Transverse colon (tissue), 4 donors: ENCODE measurements at regions not wholly inside any gene's neighbourhood (a gene's known extent, or its start where the extent isn't known, plus 50 kb on each side); places are given as distances from the start of the nearest gene placed in this dataset.

Source experiments
- DNase-seq: peaks from one replicate; pipeline ENCODE4 v3.0.0-alpha.2; 2019
- H3K27ac ChIP-seq, 4 donors: fragments of 200-600 bp; sonication (generic); 2 replicates each; pipeline ENCODE4 v1.5.1; 2016 to 2018; ENCODE audit warnings: inconsistent platforms in 4 of 4
- H3K27me3 ChIP-seq: fragments of 200-600 bp; sonication (generic); 2 replicates; pipeline ENCODE4 v1.5.1; 2017; ENCODE audit warnings: inconsistent platforms
- H3K36me3 ChIP-seq, 4 donors: fragments of 200-600 bp; sonication (generic); 2 replicates each; pipeline ENCODE4 v1.5.1; 2017 to 2019; ENCODE audit warnings: inconsistent platforms in 4 of 4
- H3K4me1 ChIP-seq, 4 donors: fragments of 200-600 bp; sonication (generic); 2 replicates each; pipeline ENCODE4 v1.5.1; 2017 to 2020; ENCODE audit warnings: inconsistent platforms in 4 of 4
- H3K4me3 ChIP-seq, 4 donors: fragments of 200-600 bp; sonication (generic); 1 replicate in 1 of 4; 2 replicates in 3 of 4; pipeline versions ENCODE4 v1.5.1 to v1.6.1; 2017 to 2019; ENCODE audit warnings: inconsistent platforms in 4 of 4
- H3K9me3 ChIP-seq, 2 donors: fragments of 200-600 bp; sonication (generic); 2 replicates each; pipeline ENCODE4 v1.5.1; 2017 to 2019; ENCODE audit warnings: inconsistent platforms in 2 of 2
- EP300 ChIP-seq: sonication (generic); formaldehyde crosslinking; IDR thresholded peaks from one replicate; pipeline ENCODE4 v1.6.1; 2017; ENCODE audit warnings: antibody characterized with exemption, low read depth
- POLR2A ChIP-seq: fragments of 450-650 bp; IDR thresholded peaks from one replicate; pipeline ENCODE4 v1.6.1; 2016; ENCODE audit warnings: antibody characterized with exemption, mild to moderate bottlenecking, moderate library complexity
- POLR2AphosphoS5 ChIP-seq, 3 donors: sonication (generic); formaldehyde crosslinking; IDR thresholded peaks; one replicate each; pipeline ENCODE4 v1.6.1; 2016; ENCODE audit warnings: antibody characterized with exemption in 3 of 3
- WGBS, 2 donors: methylation state at CpG; one replicate each; pipeline ENCODE4 v1.1.5; 2018; ENCODE audit warnings: low coverage in 1 of 2; 5-methylcytosine and 5-hydroxymethylcytosine counted together
- in situ Hi-C, 4 donors: fragments of 200-750 bp; cut with MboI; loops; one replicate each; pipeline versions ENCODE4 v1.15.0 to v1.15.1; 2017; ENCODE audit warnings: low sequenced_read_pairs in 3 of 4, low pct_ligation_motif_present in 1 of 4, low pct_unique_long_range_greater_than_20kb in 1 of 4
- intact Hi-C: fragments of 100-400 bp; cut with DNase I; formaldehyde crosslinking; loops from one replicate; pipeline ENCODE4 v1.15.1; 2023; ENCODE audit warnings: low total_unique reads
- TF ChIP-seq, protein P1 (sequence below), 5 experiments: fragments of 200-600 bp in 3 of 5; fragments of 450-650 bp in 2 of 5; sonication (generic) in 3 of 5; IDR thresholded peaks; 1 replicate in 2 of 5; 2 replicates in 3 of 5; pipeline ENCODE4 v1.5.1; 2016 to 2017; ENCODE audit warnings: antibody characterized with exemption in 5 of 5, inconsistent platforms in 3 of 5, mild to moderate bottlenecking in 2 of 5, moderate library complexity in 1 of 5

DNA sequence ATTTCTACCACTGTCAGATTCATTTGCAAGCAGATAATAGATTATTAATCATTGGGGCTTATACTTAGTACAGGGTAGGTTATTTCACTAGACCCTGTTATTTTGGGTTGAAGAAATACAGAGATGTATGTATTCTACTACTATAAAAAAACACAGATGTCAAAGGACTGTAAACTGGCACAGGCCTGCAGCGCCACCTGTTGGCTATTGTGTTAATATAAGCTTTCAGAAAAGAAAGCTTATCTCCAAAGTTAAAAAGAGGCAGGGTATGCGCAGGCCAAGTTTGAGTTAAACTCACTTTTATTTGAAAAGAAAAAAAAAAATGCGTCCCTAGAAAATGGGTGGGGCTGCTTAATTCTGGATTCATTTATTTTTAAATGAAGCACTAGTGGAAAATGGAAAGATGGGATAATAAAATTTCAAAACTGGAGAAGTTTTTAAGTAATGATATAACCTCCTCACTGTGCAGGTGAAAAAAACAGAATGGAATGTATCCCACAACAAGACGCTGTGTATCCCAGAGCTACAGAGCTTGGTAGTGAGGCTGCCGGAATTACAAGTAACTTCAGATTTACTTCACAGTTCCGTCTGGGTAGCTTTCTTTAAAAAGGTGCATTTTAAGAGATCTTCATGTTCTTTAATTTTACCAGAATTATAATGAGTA is 407.2 kb upstream of the TGFBR2 start:
- Histone ChIP-seq H3K4me1 (peaks cover 0 to 8% (median 0%) of the 10 kb centered on the region in 4 donors), H3K4me3 (no peak overlapping the region), H3K27ac (no peak overlapping the region), H3K9me3 (no peaks in the 10 kb centered on the region), H3K36me3 (no peaks in the 10 kb centered on the region), H3K27me3 (no peaks in the 10 kb centered on the region)
- TF ChIP-seq POLR2AphosphoS5 (IDR thresholded peaks at IDR 0.05): no peak
- TF ChIP-seq, protein P1, sequence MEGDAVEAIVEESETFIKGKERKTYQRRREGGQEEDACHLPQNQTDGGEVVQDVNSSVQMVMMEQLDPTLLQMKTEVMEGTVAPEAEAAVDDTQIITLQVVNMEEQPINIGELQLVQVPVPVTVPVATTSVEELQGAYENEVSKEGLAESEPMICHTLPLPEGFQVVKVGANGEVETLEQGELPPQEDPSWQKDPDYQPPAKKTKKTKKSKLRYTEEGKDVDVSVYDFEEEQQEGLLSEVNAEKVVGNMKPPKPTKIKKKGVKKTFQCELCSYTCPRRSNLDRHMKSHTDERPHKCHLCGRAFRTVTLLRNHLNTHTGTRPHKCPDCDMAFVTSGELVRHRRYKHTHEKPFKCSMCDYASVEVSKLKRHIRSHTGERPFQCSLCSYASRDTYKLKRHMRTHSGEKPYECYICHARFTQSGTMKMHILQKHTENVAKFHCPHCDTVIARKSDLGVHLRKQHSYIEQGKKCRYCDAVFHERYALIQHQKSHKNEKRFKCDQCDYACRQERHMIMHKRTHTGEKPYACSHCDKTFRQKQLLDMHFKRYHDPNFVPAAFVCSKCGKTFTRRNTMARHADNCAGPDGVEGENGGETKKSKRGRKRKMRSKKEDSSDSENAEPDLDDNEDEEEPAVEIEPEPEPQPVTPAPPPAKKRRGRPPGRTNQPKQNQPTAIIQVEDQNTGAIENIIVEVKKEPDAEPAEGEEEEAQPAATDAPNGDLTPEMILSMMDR (IDR thresholded peaks at IDR 0.05): peak; percentile 81 to 89 (median 83)
- 35 to 46% methylated on average over 6 of the region's 6 CpGs for WGBS, 2 donors
- DNase-seq: peak; percentile 76
- in situ Hi-C loops (loop anchor here (5.0 to 25.0 kb wide), 3 partner anchors 84 to 162 kb away; no protein-coding TSS in a partner anchor), intact Hi-C loops (no loop called here)

DNA sequence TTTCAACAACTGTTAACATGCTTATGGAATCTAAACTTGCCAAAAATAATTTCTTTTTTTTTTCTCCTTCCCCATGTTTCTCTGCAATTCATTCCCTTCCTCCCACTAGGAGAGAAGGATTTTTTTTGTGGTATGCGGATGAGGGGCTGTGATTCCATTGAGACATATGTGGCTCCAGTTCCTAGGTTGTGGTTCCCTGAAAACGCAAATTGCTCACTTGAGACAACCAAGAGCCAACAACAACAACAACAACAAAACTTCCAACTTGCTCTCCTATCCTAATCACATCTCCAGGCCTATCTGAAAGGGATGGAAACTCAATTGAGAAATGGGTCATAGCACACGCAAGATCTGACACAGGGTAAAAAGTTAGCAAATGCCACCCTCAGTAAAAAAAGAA is 406.5 kb upstream of the TGFBR2 start:
- intact Hi-C loops: no loop called here
- DNase-seq: no peak

DNA sequence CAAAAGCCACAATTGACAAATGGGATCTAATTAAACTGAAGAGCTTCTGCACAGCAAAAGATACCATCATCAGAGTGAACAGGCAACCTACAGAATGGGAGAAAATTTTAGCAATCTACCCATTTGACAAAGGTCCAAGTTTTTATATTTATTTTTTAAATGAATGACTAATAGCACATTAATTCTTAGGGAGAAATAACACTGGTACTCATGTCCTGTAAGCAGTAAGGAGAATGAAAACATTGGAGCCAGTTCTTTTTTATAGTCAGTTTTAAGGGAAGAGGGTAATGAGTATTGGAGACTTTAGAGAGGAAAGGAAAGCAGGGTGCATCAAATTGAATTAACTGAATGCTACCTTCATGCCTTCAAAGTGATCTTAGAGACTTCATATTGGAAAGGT is 404.7 kb upstream of the TGFBR2 start:
- intact Hi-C loops (no loop called here), in situ Hi-C loops (loop anchor here in 2 of 4 donors (10.0 kb wide), 1 partner anchor 493 kb away; no protein-coding TSS in a partner anchor)
- H3K27ac ChIP-seq: no peak overlapping the region
- H3K9me3 ChIP-seq: no peaks in the 10 kb centered on the region
- H3K4me1 ChIP-seq: peaks cover 0 to 8% (median 0%) of the 10 kb centered on the region in 4 donors
- H3K36me3 ChIP-seq: no peaks in the 10 kb centered on the region
- no peak overlapping the region for H3K4me3 ChIP-seq
- DNase-seq: no peak
- TF ChIP-seq EP300: no peak
- TF ChIP-seq POLR2A: no peak
- no peak for TF ChIP-seq POLR2AphosphoS5 (IDR thresholded peaks at IDR 0.05)
- TF ChIP-seq, protein P1 (IDR thresholded peaks at IDR 0.05): no peak
- no peaks in the 10 kb centered on the region for H3K27me3 ChIP-seq

More for the DNA sequence above, 406.5 kb upstream of the TGFBR2 start:
- Histone ChIP-seq H3K36me3 (no peaks in the 10 kb centered on the region), H3K27me3 (no peaks in the 10 kb centered on the region), H3K4me1 (peaks cover 0 to 8% (median 0%) of the 10 kb centered on the region in 4 donors), H3K4me3 (no peak overlapping the region), H3K9me3 (no peaks in the 10 kb centered on the region), H3K27ac (no peak overlapping the region)
- TF ChIP-seq POLR2A (no peak), POLR2AphosphoS5 (IDR thresholded peaks at IDR 0.05) (no peak), EP300 (no peak)
- TF ChIP-seq, protein P1 (IDR thresholded peaks at IDR 0.05): no peak
- in situ Hi-C loops: loop anchor here (5.0 to 25.0 kb wide), 4 partner anchors 85 to 495 kb away; no protein-coding TSS in a partner anchor
- 94 to 97% methylated on average over 3 of the region's 3 CpGs for WGBS, 2 donors

DNA sequence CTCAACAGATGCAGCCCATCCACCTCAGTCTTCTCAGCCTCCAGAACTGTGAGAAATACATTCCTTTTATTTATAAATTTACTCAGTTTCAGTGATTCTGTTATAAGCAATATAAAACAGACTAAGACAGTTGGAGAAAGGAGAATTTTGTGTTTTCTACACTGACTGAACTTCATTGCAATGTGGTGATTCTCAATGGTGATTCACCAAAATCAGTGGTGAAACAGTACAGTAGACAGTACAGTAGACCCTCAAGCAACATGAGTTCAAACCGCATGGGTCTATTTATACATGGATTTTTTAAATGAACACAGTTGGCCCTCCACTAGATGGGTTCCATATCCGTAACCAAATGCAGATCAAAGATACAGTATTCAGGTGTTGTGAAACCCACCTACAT is 403.1 kb upstream of the TGFBR2 start:
- intact Hi-C loops (no loop called here), in situ Hi-C loops (loop anchor here in 2 of 4 donors (10.0 kb wide), 1 partner anchor 492 kb away; no protein-coding TSS in a partner anchor)
- no peak for TF ChIP-seq POLR2AphosphoS5 (IDR thresholded peaks at IDR 0.05)
- DNase-seq: no peak
- Histone ChIP-seq H3K36me3 (no peaks in the 10 kb centered on the region), H3K4me1 (peaks cover 0 to 5% (median 0%) of the 10 kb centered on the region in 4 donors), H3K4me3 (no peak overlapping the region), H3K9me3 (no peaks in the 10 kb centered on the region), H3K27ac (no peak overlapping the region), H3K27me3 (no peaks in the 10 kb centered on the region)
- WGBS, 2 donors: 91 to 94% methylated on average over 2 of the region's 2 CpGs

DNA sequence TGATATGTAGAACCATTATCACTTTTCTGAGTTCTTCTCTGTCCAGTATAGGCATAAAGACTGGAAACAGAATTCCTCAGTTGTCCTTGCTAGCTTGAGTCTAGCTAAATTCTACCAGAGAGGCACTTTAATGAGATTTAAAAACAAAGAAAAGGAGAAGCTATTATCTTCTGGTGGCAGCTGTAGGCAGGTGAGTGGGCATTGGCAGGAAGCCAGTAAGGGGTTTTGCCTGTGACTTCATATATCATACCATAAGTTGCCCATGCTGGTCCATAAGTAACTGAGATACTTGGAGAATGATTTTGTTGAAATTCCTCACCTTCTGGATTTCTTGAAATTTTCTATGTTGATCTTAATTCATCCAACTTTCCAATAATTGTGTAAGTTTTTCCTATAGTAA is 402.3 kb upstream of the TGFBR2 start:
- in situ Hi-C loops (loop anchor here in 2 of 4 donors (10.0 kb wide), 1 partner anchor 491 kb away; no protein-coding TSS in a partner anchor), intact Hi-C loops (no loop called here)
- Histone ChIP-seq H3K9me3 (no peaks in the 10 kb centered on the region), H3K36me3 (no peaks in the 10 kb centered on the region), H3K27ac (no peak overlapping the region), H3K4me1 (no peaks in the 10 kb centered on the region), H3K4me3 (no peak overlapping the region), H3K27me3 (no peaks in the 10 kb centered on the region)
- TF ChIP-seq, protein P1 (IDR thresholded peaks at IDR 0.05): no peak
- TF ChIP-seq POLR2AphosphoS5 (IDR thresholded peaks at IDR 0.05) (no peak), POLR2A (no peak), EP300 (no peak)
- no peak for DNase-seq
